ENCODE measurements at regions not wholly inside any gene's neighbourhood (a gene's known extent, or its start where the extent isn't known, plus 50 kb on each side); places are given as distances from the start of the nearest gene placed in this dataset.

DNA sequence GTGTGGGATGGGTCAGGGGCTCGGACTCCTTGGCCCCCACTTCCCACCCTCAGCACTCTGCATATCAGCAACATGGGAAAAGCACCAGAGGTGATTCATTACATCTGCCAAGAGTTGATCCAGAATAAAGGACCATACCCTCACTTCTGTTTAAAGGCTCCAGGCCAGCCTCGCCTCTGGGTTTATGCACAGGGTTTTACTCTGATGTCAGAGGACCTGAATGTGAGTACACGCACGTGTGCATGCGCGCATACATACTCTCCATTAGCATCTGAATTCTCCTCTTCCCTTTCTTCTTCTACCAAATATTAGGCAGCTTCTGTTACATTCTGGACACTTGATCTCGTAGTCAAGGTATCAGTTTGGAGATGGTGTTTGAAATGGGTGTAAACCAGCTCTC lies 114.7 kb upstream of the SPTLC3 start:
- TF ChIP-seq, protein P1, sequence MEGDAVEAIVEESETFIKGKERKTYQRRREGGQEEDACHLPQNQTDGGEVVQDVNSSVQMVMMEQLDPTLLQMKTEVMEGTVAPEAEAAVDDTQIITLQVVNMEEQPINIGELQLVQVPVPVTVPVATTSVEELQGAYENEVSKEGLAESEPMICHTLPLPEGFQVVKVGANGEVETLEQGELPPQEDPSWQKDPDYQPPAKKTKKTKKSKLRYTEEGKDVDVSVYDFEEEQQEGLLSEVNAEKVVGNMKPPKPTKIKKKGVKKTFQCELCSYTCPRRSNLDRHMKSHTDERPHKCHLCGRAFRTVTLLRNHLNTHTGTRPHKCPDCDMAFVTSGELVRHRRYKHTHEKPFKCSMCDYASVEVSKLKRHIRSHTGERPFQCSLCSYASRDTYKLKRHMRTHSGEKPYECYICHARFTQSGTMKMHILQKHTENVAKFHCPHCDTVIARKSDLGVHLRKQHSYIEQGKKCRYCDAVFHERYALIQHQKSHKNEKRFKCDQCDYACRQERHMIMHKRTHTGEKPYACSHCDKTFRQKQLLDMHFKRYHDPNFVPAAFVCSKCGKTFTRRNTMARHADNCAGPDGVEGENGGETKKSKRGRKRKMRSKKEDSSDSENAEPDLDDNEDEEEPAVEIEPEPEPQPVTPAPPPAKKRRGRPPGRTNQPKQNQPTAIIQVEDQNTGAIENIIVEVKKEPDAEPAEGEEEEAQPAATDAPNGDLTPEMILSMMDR (IDR thresholded peaks at IDR 0.05): no peak
- no peak for TF ChIP-seq EP300 (IDR thresholded peaks at IDR 0.05)
